GM23338 (cell line): ENCODE measurements at regions not wholly inside any gene's neighbourhood (a gene's known extent, or its start where the extent isn't known, plus 50 kb on each side); places are given as distances from the start of the nearest gene placed in this dataset.

Source experiments
- ATAC-seq: fragments of 200-7000 bp; cut with Tn5 transposase; 3 replicates; pipeline ENCODE4 v1.9.1; 2020
- DNase-seq: peaks from one replicate; pipeline ENCODE4 v3.0.0-alpha.2; 2015; ENCODE audit warnings: low spot score
- H2AFZ ChIP-seq: fragments of 200-600 bp; sonication (generic); 2 replicates; pipeline ENCODE4 v1.8.0; 2016; ENCODE audit warnings: antibody characterized with exemption, mild to moderate bottlenecking, moderate library complexity
- H3F3A ChIP-seq: fragments of 200-600 bp; sonication (generic); replicated peaks from 2 replicates; pipeline ENCODE4 v1.8.0; 2017; ENCODE audit warnings: antibody characterized with exemption, mixed run types, low read depth
- H3K27ac ChIP-seq: fragments of 200-600 bp; sonication (generic); 2 replicates; pipeline ENCODE4 v1.6.1; 2016; ENCODE audit warnings: low read depth
- H3K27me3 ChIP-seq: fragments of 200-600 bp; sonication (generic); 2 replicates; pipeline ENCODE4 v1.8.0; 2016; ENCODE audit warnings: mild to moderate bottlenecking, mixed run types, moderate library complexity; ENCODE audit not compliant: insufficient read depth
- H3K36me3 ChIP-seq: fragments of 200-600 bp; sonication (generic); 2 replicates; pipeline ENCODE4 v1.8.0; 2016; ENCODE audit warnings: mild to moderate bottlenecking; ENCODE audit not compliant: insufficient read depth
- H3K4me1 ChIP-seq: fragments of 200-600 bp; sonication (generic); 2 replicates; pipeline ENCODE4 v1.8.0; 2016; ENCODE audit warnings: mild to moderate bottlenecking, moderate library complexity; ENCODE audit not compliant: insufficient read depth
- H3K4me2 ChIP-seq: fragments of 200-600 bp; sonication (generic); 2 replicates; pipeline ENCODE4 v1.7.1; 2017; ENCODE audit warnings: mixed run types
- H3K4me3 ChIP-seq: fragments of 200-600 bp; sonication (generic); 2 replicates; pipeline ENCODE4 v1.6.1; 2016; ENCODE audit warnings: mixed run types
- H3K79me2 ChIP-seq: fragments of 200-600 bp; sonication (generic); replicated peaks from 2 replicates; pipeline ENCODE4 v1.8.0; 2017; ENCODE audit warnings: mild to moderate bottlenecking; ENCODE audit not compliant: insufficient read depth
- H3K9me2 ChIP-seq: fragments of 200-600 bp; sonication (generic); 2 replicates; pipeline ENCODE4 v1.8.0; 2017; ENCODE audit not compliant: insufficient read depth
- H4K20me1 ChIP-seq: fragments of 200-600 bp; sonication (generic); replicated peaks from 2 replicates; pipeline ENCODE4 v1.8.0; 2017; ENCODE audit warnings: mild to moderate bottlenecking; ENCODE audit not compliant: insufficient read depth
- H3K27ac Mint-ChIP-seq: 2 replicates; pipeline ENCODE4 v1.8.0; 2020; ENCODE audit warnings: inconsistent platforms, mild to moderate bottlenecking, moderate library complexity, mixed read lengths
- H3K27me3 Mint-ChIP-seq: 3 replicates; pipeline ENCODE4 v1.8.0; 2022; ENCODE audit warnings: low read depth, mild to moderate bottlenecking, moderate library complexity, mixed read lengths, inconsistent platforms; ENCODE audit not compliant: insufficient read depth, poor library complexity
- H3K36me3 Mint-ChIP-seq: 3 replicates; pipeline ENCODE4 v1.8.0; 2021; ENCODE audit warnings: low read depth, mild to moderate bottlenecking, inconsistent platforms, moderate library complexity, mixed read lengths
- H3K4me1 Mint-ChIP-seq: 3 replicates; pipeline ENCODE4 v1.8.0; 2020; ENCODE audit warnings: mild to moderate bottlenecking, inconsistent platforms, mixed read lengths
- H3K4me3 Mint-ChIP-seq: 3 replicates; pipeline ENCODE4 v1.8.0; 2021; ENCODE audit warnings: moderate library complexity, mild to moderate bottlenecking, inconsistent platforms, mixed read lengths
- H3K9me3 Mint-ChIP-seq: 3 replicates; pipeline ENCODE4 v1.8.0; 2020; ENCODE audit warnings: moderate library complexity, mild to moderate bottlenecking, inconsistent platforms, mixed read lengths
- CREB1 ChIP-seq: fragments of 250-450 bp; sonication (Bioruptor Pico); IDR thresholded peaks from 2 replicates; pipeline ENCODE4 v1.5.0; 2020; ENCODE audit warnings: low read depth, mild to moderate bottlenecking, moderate library complexity
- EZH2 ChIP-seq: fragments of 200-600 bp; sonication (generic); IDR thresholded peaks from one replicate; pipeline ENCODE4 v1.8.0; 2017; ENCODE audit warnings: antibody characterized with exemption, mild to moderate bottlenecking, low read depth; ENCODE audit not compliant: unreplicated experiment
- EZH2phosphoT487 ChIP-seq: fragments of 200-600 bp; sonication (generic); IDR thresholded peaks from one replicate; pipeline ENCODE4 v1.8.1; 2018; ENCODE audit warnings: antibody characterized with exemption; ENCODE audit not compliant: unreplicated experiment
- JUNB ChIP-seq: IDR thresholded peaks from one replicate; pipeline ENCODE4 v1.6.1; 2016; ENCODE audit warnings: antibody characterized with exemption; ENCODE audit not compliant: unreplicated experiment
- NANOG ChIP-seq: IDR thresholded peaks from 2 replicates; pipeline ENCODE4 v1.6.1; 2016; ENCODE audit warnings: antibody characterized with exemption, borderline replicate concordance
- POLR2AphosphoS5 ChIP-seq: IDR thresholded peaks from 2 replicates; pipeline ENCODE4 v1.6.1; 2016; ENCODE audit warnings: antibody characterized with exemption, low read depth
- STAT1 ChIP-seq: IDR thresholded peaks from one replicate; pipeline ENCODE4 v1.6.1; 2016; ENCODE audit warnings: antibody characterized with exemption; ENCODE audit not compliant: unreplicated experiment
- ZNF114 ChIP-seq: fragments of 250-450 bp; sonication (Bioruptor Pico); IDR thresholded peaks from 2 replicates; pipeline ENCODE4 v1.5.0; 2020; ENCODE audit warnings: mild to moderate bottlenecking, moderate library complexity
- ZNF331 ChIP-seq: fragments of 250-450 bp; sonication (Bioruptor Pico); IDR thresholded peaks from 2 replicates; pipeline ENCODE4 v1.5.0; 2020; ENCODE audit warnings: low read depth, mild to moderate bottlenecking, moderate library complexity
- TF ChIP-seq, protein P1 (sequence below): IDR thresholded peaks from one replicate; pipeline ENCODE4 v1.6.1; 2018; ENCODE audit warnings: antibody characterized with exemption; ENCODE audit not compliant: unreplicated experiment
- TF ChIP-seq, protein P2 (sequence below), 2 experiments: fragments of 200-600 bp in 1 of 2; sonication (generic) in 1 of 2; conservative IDR thresholded peaks; 2 replicates each; pipeline versions ENCODE4 v1.5.1 to v1.6.1; 2016 to 2017; ENCODE audit warnings: antibody characterized with exemption in 2 of 2, low read depth in 2 of 2, mild to moderate bottlenecking in 2 of 2, moderate library complexity in 1 of 2

GRCh38 chr3:89983449-89983848 lies 876.0 kb downstream of the EPHA3 start:
- Mint-ChIP-seq H3K4me3 (no peak overlapping the region), H3K4me1 (no peaks in the 10 kb centered on the region), H3K9me3 (peaks cover 10% of the 10 kb centered on the region), H3K36me3 (peaks cover 5% of the 10 kb centered on the region; the same call in 2 of the 3 replicates), H3K27ac (no peak overlapping the region), H3K27me3 (no peaks in the 10 kb centered on the region)
- H3K79me2 ChIP-seq = no peaks in the 10 kb centered on the region
- peaks cover 5% of the 10 kb centered on the region; the same call in 1 of the 2 replicates for H3K9me2 ChIP-seq
- no peak for DNase-seq
- H3K4me3 ChIP-seq = no peak overlapping the region
- no peak overlapping the region for H3K27ac ChIP-seq
- H3K4me2 ChIP-seq = no peak overlapping the region
- no peaks in the 10 kb centered on the region for H4K20me1 ChIP-seq
- no peak overlapping the region for H2AFZ ChIP-seq
- H3K36me3 ChIP-seq = no peaks in the 10 kb centered on the region
- H3K4me1 ChIP-seq = no peaks in the 10 kb centered on the region
- H3F3A ChIP-seq = no peaks in the 10 kb centered on the region
- H3K27me3 ChIP-seq = no peaks in the 10 kb centered on the region
- TF ChIP-seq ZNF331 (CRISPR knock-in tag) (no peak), EZH2phosphoT487 (no peak), ZNF114 (CRISPR knock-in tag) (no peak), NANOG (no peak), STAT1 (no peak), POLR2AphosphoS5 (no peak), CREB1 (no peak)
- TF ChIP-seq, protein P1, sequence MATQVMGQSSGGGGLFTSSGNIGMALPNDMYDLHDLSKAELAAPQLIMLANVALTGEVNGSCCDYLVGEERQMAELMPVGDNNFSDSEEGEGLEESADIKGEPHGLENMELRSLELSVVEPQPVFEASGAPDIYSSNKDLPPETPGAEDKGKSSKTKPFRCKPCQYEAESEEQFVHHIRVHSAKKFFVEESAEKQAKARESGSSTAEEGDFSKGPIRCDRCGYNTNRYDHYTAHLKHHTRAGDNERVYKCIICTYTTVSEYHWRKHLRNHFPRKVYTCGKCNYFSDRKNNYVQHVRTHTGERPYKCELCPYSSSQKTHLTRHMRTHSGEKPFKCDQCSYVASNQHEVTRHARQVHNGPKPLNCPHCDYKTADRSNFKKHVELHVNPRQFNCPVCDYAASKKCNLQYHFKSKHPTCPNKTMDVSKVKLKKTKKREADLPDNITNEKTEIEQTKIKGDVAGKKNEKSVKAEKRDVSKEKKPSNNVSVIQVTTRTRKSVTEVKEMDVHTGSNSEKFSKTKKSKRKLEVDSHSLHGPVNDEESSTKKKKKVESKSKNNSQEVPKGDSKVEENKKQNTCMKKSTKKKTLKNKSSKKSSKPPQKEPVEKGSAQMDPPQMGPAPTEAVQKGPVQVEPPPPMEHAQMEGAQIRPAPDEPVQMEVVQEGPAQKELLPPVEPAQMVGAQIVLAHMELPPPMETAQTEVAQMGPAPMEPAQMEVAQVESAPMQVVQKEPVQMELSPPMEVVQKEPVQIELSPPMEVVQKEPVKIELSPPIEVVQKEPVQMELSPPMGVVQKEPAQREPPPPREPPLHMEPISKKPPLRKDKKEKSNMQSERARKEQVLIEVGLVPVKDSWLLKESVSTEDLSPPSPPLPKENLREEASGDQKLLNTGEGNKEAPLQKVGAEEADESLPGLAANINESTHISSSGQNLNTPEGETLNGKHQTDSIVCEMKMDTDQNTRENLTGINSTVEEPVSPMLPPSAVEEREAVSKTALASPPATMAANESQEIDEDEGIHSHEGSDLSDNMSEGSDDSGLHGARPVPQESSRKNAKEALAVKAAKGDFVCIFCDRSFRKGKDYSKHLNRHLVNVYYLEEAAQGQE = no peak
- no peak for ATAC-seq

DNA sequence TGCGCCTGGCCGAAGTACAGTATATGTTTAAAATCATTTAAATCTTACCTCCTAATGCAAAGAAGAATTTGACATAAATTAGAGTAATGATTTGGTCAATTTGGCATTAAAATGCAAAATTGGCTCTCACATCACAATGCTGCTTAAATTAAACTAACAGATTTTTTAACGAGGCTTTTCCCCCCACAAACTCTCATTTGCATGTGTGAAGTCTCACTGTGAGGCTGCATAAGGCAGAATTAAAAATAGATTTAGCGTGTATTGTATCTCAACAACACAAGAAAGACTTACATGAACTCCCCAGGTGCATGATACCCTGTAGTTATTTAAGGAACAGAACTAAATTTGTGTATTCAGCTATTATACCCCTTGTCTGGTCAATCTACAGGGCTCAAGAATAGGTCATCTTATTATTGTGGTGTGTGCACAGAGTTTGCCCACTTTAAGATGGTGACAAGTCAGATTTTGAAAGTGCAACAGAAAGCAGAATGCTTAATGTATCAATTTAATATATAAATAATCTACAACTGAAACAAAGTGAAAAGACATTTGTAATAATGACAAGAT lies 897.9 kb downstream of the EPHA3 start:
- no peak for ATAC-seq
- no peak for DNase-seq
- Histone ChIP-seq H3K27me3 (no peaks in the 10 kb centered on the region), H3K79me2 (no peaks in the 10 kb centered on the region), H2AFZ (no peak overlapping the region), H4K20me1 (no peaks in the 10 kb centered on the region), H3K9me2 (peaks cover 4% of the 10 kb centered on the region; the same call in 1 of the 2 replicates), H3F3A (no peaks in the 10 kb centered on the region), H3K4me3 (no peak overlapping the region), H3K27ac (no peak overlapping the region), H3K4me1 (peaks cover 13% of the 10 kb centered on the region), H3K4me2 (peak overlapping the region; percentile 49; the same call in 1 of the 2 replicates), H3K36me3 (no peaks in the 10 kb centered on the region)
- H3K4me1 Mint-ChIP-seq = peaks cover 10% of the 10 kb centered on the region
- peaks cover 4% of the 10 kb centered on the region; the same call in 2 of the 3 replicates for H3K9me3 Mint-ChIP-seq
- H3K4me3 Mint-ChIP-seq = no peak overlapping the region
- H3K36me3 Mint-ChIP-seq = peaks cover 3% of the 10 kb centered on the region; the same call in 1 of the 3 replicates
- TF ChIP-seq NANOG (no peak), POLR2AphosphoS5 (no peak), EZH2 (no peak), JUNB (no peak), ZNF331 (CRISPR knock-in tag) (no peak), ZNF114 (CRISPR knock-in tag) (no peak), EZH2phosphoT487 (no peak), STAT1 (no peak)
- TF ChIP-seq, protein P2, sequence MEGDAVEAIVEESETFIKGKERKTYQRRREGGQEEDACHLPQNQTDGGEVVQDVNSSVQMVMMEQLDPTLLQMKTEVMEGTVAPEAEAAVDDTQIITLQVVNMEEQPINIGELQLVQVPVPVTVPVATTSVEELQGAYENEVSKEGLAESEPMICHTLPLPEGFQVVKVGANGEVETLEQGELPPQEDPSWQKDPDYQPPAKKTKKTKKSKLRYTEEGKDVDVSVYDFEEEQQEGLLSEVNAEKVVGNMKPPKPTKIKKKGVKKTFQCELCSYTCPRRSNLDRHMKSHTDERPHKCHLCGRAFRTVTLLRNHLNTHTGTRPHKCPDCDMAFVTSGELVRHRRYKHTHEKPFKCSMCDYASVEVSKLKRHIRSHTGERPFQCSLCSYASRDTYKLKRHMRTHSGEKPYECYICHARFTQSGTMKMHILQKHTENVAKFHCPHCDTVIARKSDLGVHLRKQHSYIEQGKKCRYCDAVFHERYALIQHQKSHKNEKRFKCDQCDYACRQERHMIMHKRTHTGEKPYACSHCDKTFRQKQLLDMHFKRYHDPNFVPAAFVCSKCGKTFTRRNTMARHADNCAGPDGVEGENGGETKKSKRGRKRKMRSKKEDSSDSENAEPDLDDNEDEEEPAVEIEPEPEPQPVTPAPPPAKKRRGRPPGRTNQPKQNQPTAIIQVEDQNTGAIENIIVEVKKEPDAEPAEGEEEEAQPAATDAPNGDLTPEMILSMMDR (conservative IDR thresholded peaks at IDR 0.05; ENCODE audit: low read depth in 2 of 2) = no peak
- TF ChIP-seq, protein P1 = no peak
- H3K27ac Mint-ChIP-seq = no peak overlapping the region
- no peaks in the 10 kb centered on the region for H3K27me3 Mint-ChIP-seq
